ENCODE measurements at regions not wholly inside any gene's neighbourhood (a gene's known extent, or its start where the extent isn't known, plus 50 kb on each side); places are given as distances from the start of the nearest gene placed in this dataset.

GRCh38 chr10:26624006-26624405 lies 73.5 kb upstream of the PDSS1 start:
- TF ChIP-seq POLR2A (IDR thresholded peaks at IDR 0.05) (no peak), CTCF (IDR thresholded peaks at IDR 0.05) (no peak)
